ENCODE measurements at regions not wholly inside any gene's neighbourhood (a gene's known extent, or its start where the extent isn't known, plus 50 kb on each side); places are given as distances from the start of the nearest gene placed in this dataset.

DNA sequence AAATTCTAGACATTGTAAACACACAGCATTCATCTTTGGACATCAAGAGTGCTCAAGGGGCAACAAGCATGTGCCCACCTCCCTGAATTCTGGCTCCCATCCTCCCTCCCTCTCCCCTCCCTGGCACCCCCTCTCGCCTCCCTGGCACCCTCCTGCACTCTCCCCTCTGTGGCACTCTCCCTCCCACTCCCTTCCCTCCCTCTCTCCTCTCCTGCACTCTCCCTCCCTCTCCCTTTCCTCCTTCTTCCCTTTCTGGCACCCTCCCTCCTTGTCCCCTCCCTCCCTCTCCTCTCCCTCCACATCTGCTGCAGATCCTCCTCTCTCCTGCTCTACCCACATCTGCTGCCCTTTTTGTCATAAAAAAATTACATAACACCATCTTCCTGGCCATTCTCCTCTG is 113.0 kb upstream of the SLC22A23 start:
- TF ChIP-seq CTCF (IDR thresholded peaks at IDR 0.05) (no peak), POLR2A (IDR thresholded peaks at IDR 0.05) (no peak)

All from prostate gland (tissue), 2 donors.